ENCODE measurements at regions not wholly inside any gene's neighbourhood (a gene's known extent, or its start where the extent isn't known, plus 50 kb on each side); places are given as distances from the start of the nearest gene placed in this dataset.

DNA sequence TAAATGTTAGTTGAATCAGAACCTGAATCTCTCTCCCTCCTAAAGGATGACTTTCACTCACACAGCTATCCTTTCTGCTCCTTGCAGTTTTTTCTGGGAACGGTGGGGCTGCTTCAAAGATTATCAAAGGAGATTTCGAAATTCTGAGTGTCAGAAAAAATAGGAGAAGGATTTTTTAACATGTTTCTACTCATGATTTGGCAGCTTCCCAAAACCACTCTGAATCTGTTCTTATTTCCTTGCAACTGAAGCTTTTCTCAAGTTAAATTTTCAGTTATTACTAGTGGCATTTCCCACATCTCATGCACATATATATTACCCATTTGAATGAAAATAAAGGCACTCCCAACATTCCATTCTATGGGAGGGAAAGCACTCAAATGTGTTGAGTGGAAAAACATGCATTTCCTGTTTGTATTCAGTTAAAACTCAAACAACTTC, 123.6 kb downstream of the LCA5 start:
- ChIA-PET RAD21 (ENCODE audit: low non-redundant PET in 1 of 2, low total read pairs in 2 of 2, uncharacterized antibody in 2 of 2, unreplicated experiment in 2 of 2) (no interaction called here), CTCF (no interaction called here), POLR2A (no interaction called here)
- Histone ChIP-seq H3K4me2 (ENCODE audit: low read length) (no peak overlapping the region), H3K9ac (ENCODE audit: low read length) (no peak overlapping the region), H4K20me1 (ENCODE audit: insufficient read depth) (no peaks in the 10 kb centered on the region), H3K9me2 (ENCODE audit: insufficient read depth) (no peaks in the 10 kb centered on the region), H3K79me2 (ENCODE audit: insufficient read depth, low read length) (no peaks in the 10 kb centered on the region), H3K4me1 (ENCODE audit: control insufficient read depth in 1 of 2, insufficient read depth in 2 of 2, low read length in 2 of 2) (no peaks in the 10 kb centered on the region; a peak in 1 of 4 replicates), H3K9me3 (ENCODE audit: control insufficient read depth in 1 of 2, insufficient read depth in 1 of 2, low read depth in 1 of 2, low read length in 2 of 2) (no peaks in the 10 kb centered on the region), H3K27me3 (ENCODE audit: insufficient read depth, low read length) (no peaks in the 10 kb centered on the region), H2AFZ (ENCODE audit: low read depth, low read length, poor library complexity, severe bottlenecking) (no peak overlapping the region), H3K4me3 (replicated peaks in 1 of 2; ENCODE audit: low read depth in 1 of 2, low read length in 2 of 2) (no peak overlapping the region), H3K36me3 (ENCODE audit: control insufficient read depth in 1 of 2, insufficient read depth in 2 of 2, low read length in 2 of 2) (no peaks in the 10 kb centered on the region), H3K27ac (ENCODE audit: low read depth, low read length) (no peak overlapping the region)
- TF ChIP-seq ZFX (IDR thresholded peaks at IDR 0.05) (no peak), RAD21 (IDR thresholded peaks at IDR 0.05; ENCODE audit: low read depth) (no peak), SIN3A (IDR thresholded peaks at IDR 0.05; ENCODE audit: low read depth) (no peak), TCF7L2 (IDR thresholded peaks at IDR 0.05; ENCODE audit: borderline replicate concordance, extremely low read depth, insufficient read depth, insufficient read length) (no peak), EZH2phosphoT487 (IDR thresholded peaks at IDR 0.05; ENCODE audit: borderline replicate concordance) (no peak), ELF1 (IDR thresholded peaks at IDR 0.05; ENCODE audit: borderline replicate concordance, low read depth) (no peak), FOSL1 (IDR thresholded peaks at IDR 0.05; ENCODE audit: low read depth) (no peak), YY1 (IDR thresholded peaks at IDR 0.05; ENCODE audit: extremely low read depth, insufficient replicate concordance, low read depth, low read length) (no peak), CEBPB (IDR thresholded peaks at IDR 0.05; ENCODE audit: low read depth) (no peak), EGR1 (IDR thresholded peaks at IDR 0.05; ENCODE audit: low read depth) (no peak), ZNF274 (IDR thresholded peaks at IDR 0.05; ENCODE audit: low read depth, low read length) (no peak), EZH2 (IDR thresholded peaks at IDR 0.05) (no peak)
- TF ChIP-seq, protein P1, sequence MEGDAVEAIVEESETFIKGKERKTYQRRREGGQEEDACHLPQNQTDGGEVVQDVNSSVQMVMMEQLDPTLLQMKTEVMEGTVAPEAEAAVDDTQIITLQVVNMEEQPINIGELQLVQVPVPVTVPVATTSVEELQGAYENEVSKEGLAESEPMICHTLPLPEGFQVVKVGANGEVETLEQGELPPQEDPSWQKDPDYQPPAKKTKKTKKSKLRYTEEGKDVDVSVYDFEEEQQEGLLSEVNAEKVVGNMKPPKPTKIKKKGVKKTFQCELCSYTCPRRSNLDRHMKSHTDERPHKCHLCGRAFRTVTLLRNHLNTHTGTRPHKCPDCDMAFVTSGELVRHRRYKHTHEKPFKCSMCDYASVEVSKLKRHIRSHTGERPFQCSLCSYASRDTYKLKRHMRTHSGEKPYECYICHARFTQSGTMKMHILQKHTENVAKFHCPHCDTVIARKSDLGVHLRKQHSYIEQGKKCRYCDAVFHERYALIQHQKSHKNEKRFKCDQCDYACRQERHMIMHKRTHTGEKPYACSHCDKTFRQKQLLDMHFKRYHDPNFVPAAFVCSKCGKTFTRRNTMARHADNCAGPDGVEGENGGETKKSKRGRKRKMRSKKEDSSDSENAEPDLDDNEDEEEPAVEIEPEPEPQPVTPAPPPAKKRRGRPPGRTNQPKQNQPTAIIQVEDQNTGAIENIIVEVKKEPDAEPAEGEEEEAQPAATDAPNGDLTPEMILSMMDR (IDR thresholded peaks at IDR 0.05 in 2 of 3, conservative IDR thresholded peaks at IDR 0.05 in 1 of 3; ENCODE audit: borderline replicate concordance in 1 of 3, insufficient read depth in 1 of 3, low read depth in 2 of 3, low read length in 2 of 3), result no peak
- TF ChIP-seq, protein P2, sequence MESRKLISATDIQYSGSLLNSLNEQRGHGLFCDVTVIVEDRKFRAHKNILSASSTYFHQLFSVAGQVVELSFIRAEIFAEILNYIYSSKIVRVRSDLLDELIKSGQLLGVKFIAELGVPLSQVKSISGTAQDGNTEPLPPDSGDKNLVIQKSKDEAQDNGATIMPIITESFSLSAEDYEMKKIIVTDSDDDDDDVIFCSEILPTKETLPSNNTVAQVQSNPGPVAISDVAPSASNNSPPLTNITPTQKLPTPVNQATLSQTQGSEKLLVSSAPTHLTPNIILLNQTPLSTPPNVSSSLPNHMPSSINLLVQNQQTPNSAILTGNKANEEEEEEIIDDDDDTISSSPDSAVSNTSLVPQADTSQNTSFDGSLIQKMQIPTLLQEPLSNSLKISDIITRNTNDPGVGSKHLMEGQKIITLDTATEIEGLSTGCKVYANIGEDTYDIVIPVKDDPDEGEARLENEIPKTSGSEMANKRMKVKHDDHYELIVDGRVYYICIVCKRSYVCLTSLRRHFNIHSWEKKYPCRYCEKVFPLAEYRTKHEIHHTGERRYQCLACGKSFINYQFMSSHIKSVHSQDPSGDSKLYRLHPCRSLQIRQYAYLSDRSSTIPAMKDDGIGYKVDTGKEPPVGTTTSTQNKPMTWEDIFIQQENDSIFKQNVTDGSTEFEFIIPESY (IDR thresholded peaks at IDR 0.05; ENCODE audit: extremely low read depth, insufficient replicate concordance, low read length), result no peak
- TF ChIP-seq, protein P3, sequence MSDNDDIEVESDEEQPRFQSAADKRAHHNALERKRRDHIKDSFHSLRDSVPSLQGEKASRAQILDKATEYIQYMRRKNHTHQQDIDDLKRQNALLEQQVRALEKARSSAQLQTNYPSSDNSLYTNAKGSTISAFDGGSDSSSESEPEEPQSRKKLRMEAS (IDR thresholded peaks at IDR 0.05), result no peak
- TF ChIP-seq, protein P4, sequence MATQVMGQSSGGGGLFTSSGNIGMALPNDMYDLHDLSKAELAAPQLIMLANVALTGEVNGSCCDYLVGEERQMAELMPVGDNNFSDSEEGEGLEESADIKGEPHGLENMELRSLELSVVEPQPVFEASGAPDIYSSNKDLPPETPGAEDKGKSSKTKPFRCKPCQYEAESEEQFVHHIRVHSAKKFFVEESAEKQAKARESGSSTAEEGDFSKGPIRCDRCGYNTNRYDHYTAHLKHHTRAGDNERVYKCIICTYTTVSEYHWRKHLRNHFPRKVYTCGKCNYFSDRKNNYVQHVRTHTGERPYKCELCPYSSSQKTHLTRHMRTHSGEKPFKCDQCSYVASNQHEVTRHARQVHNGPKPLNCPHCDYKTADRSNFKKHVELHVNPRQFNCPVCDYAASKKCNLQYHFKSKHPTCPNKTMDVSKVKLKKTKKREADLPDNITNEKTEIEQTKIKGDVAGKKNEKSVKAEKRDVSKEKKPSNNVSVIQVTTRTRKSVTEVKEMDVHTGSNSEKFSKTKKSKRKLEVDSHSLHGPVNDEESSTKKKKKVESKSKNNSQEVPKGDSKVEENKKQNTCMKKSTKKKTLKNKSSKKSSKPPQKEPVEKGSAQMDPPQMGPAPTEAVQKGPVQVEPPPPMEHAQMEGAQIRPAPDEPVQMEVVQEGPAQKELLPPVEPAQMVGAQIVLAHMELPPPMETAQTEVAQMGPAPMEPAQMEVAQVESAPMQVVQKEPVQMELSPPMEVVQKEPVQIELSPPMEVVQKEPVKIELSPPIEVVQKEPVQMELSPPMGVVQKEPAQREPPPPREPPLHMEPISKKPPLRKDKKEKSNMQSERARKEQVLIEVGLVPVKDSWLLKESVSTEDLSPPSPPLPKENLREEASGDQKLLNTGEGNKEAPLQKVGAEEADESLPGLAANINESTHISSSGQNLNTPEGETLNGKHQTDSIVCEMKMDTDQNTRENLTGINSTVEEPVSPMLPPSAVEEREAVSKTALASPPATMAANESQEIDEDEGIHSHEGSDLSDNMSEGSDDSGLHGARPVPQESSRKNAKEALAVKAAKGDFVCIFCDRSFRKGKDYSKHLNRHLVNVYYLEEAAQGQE (IDR thresholded peaks at IDR 0.05; ENCODE audit: low read depth), result no peak
- TF ChIP-seq, protein P5, sequence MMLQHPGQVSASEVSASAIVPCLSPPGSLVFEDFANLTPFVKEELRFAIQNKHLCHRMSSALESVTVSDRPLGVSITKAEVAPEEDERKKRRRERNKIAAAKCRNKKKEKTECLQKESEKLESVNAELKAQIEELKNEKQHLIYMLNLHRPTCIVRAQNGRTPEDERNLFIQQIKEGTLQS (IDR thresholded peaks at IDR 0.05), result no peak
- ATAC-seq (no peak), DNase-seq (ENCODE audit: low read depth, low spot score) (no peak)
- intact Hi-C loops (cut with micrococcal nuclease), result no loop called here
- no TSS peak for BruUV-seq (replicated peaks)
